Astrocyte (in vitro differentiated cells and primary cell): ENCODE measurements at regions not wholly inside any gene's neighbourhood (a gene's known extent, or its start where the extent isn't known, plus 50 kb on each side); places are given as distances from the start of the nearest gene placed in this dataset.

Experiments
- DNase-seq: peaks from one replicate; pipeline ENCODE4 v3.0.0-alpha.2; 2010; ENCODE audit warnings: low read depth
- FAIRE-seq: peaks from 2 replicates; lab custom pipeline; 2011; peaks lifted over from hg19 to GRCh38; lab: Jason Lieb, UNC
- H2AFZ ChIP-seq: 2 replicates; pipeline ENCODE4 v1.6.0; 2012; ENCODE audit warnings: low read depth, low read length, inconsistent platforms
- H3K27ac ChIP-seq: 2 replicates; pipeline ENCODE4 v1.5.1; 2011; ENCODE audit warnings: low read depth, low read length, inconsistent platforms
- H3K27me3 ChIP-seq: 2 replicates; pipeline ENCODE4 v1.6.0; 2011; ENCODE audit warnings: low read length, inconsistent platforms; ENCODE audit not compliant: insufficient read depth
- H3K36me3 ChIP-seq: 2 replicates; pipeline ENCODE4 v1.5.1; 2011; ENCODE audit warnings: low read length, inconsistent platforms; ENCODE audit not compliant: insufficient read depth
- H3K4me1 ChIP-seq: 2 replicates; pipeline ENCODE4 v1.5.1; 2011; ENCODE audit warnings: low read length, inconsistent platforms; ENCODE audit not compliant: insufficient read depth
- H3K4me2 ChIP-seq: 2 replicates; pipeline ENCODE4 v1.6.0; 2012; ENCODE audit warnings: low read length, inconsistent platforms
- H3K4me3 ChIP-seq: 2 replicates; pipeline ENCODE4 v1.5.1; 2011; ENCODE audit warnings: low read depth, mild to moderate bottlenecking, low read length, inconsistent platforms; ENCODE audit not compliant: insufficient read depth
- H3K79me2 ChIP-seq: 2 replicates; pipeline ENCODE4 v1.6.0; 2012; ENCODE audit warnings: mild to moderate bottlenecking, low read length, inconsistent platforms; ENCODE audit not compliant: insufficient read depth
- H3K9ac ChIP-seq: 2 replicates; pipeline ENCODE4 v1.6.0; 2012; ENCODE audit warnings: mild to moderate bottlenecking, low read length, inconsistent platforms
- H3K9me3 ChIP-seq: 2 replicates; pipeline ENCODE4 v1.5.1; 2012; ENCODE audit warnings: low read depth, mild to moderate bottlenecking, low read length, inconsistent platforms; ENCODE audit not compliant: insufficient read depth
- H4K20me1 ChIP-seq: 2 replicates; pipeline ENCODE4 v1.6.0; 2012; ENCODE audit warnings: low read length, inconsistent platforms; ENCODE audit not compliant: insufficient read depth
- H3K27ac Mint-ChIP-seq: one replicate; pipeline ENCODE4 v1.8.0; 2021; ENCODE audit warnings: mild to moderate bottlenecking, mixed read lengths; ENCODE audit not compliant: unreplicated experiment
- H3K27me3 Mint-ChIP-seq: one replicate; pipeline ENCODE4 v1.8.0; 2021; ENCODE audit warnings: low read depth, mixed read lengths; ENCODE audit not compliant: unreplicated experiment
- H3K36me3 Mint-ChIP-seq: one replicate; pipeline ENCODE4 v1.8.0; 2021; ENCODE audit warnings: low read depth, mixed read lengths; ENCODE audit not compliant: unreplicated experiment
- H3K4me1 Mint-ChIP-seq: one replicate; pipeline ENCODE4 v1.8.0; 2021; ENCODE audit warnings: low read depth, mixed read lengths; ENCODE audit not compliant: unreplicated experiment
- H3K4me3 Mint-ChIP-seq: one replicate; pipeline ENCODE4 v1.8.0; 2021; ENCODE audit warnings: mild to moderate bottlenecking, moderate library complexity, mixed read lengths; ENCODE audit not compliant: unreplicated experiment
- H3K9me3 Mint-ChIP-seq: one replicate; pipeline ENCODE4 v1.8.0; 2021; ENCODE audit warnings: mild to moderate bottlenecking, mixed read lengths; ENCODE audit not compliant: unreplicated experiment
- EZH2 ChIP-seq: IDR thresholded peaks from 2 replicates; pipeline ENCODE4 v1.6.1; 2012; ENCODE audit warnings: mild to moderate bottlenecking, low read length, inconsistent platforms; ENCODE audit not compliant: insufficient read depth
- TF ChIP-seq, protein P1 (sequence below): IDR thresholded peaks from 2 replicates; pipeline ENCODE4 v1.5.1; 2011; ENCODE audit warnings: low read depth, mild to moderate bottlenecking, inconsistent platforms, low read length, moderate library complexity; ENCODE audit not compliant: insufficient read depth

- Histone ChIP-seq H2AFZ (no peak overlapping the region), H3K79me2 (no peaks in the 10 kb centered on the region), H3K4me3 (no peak overlapping the region), H3K4me2 (no peak overlapping the region), H3K9ac (no peak overlapping the region), H3K4me1 (no peaks in the 10 kb centered on the region), H3K36me3 (no peaks in the 10 kb centered on the region), H3K9me3 (no peaks in the 10 kb centered on the region), H3K27me3 (no peaks in the 10 kb centered on the region), H4K20me1 (no peaks in the 10 kb centered on the region), H3K27ac (no peak overlapping the region)
- H3K4me3 Mint-ChIP-seq, result no peak overlapping the region
- no peaks in the 10 kb centered on the region for H3K36me3 Mint-ChIP-seq
- no peaks in the 10 kb centered on the region for H3K27me3 Mint-ChIP-seq
- FAIRE-seq (no peak), DNase-seq (no peak)
- no peaks in the 10 kb centered on the region for H3K9me3 Mint-ChIP-seq
- H3K4me1 Mint-ChIP-seq, result no peaks in the 10 kb centered on the region
- TF ChIP-seq, protein P1, sequence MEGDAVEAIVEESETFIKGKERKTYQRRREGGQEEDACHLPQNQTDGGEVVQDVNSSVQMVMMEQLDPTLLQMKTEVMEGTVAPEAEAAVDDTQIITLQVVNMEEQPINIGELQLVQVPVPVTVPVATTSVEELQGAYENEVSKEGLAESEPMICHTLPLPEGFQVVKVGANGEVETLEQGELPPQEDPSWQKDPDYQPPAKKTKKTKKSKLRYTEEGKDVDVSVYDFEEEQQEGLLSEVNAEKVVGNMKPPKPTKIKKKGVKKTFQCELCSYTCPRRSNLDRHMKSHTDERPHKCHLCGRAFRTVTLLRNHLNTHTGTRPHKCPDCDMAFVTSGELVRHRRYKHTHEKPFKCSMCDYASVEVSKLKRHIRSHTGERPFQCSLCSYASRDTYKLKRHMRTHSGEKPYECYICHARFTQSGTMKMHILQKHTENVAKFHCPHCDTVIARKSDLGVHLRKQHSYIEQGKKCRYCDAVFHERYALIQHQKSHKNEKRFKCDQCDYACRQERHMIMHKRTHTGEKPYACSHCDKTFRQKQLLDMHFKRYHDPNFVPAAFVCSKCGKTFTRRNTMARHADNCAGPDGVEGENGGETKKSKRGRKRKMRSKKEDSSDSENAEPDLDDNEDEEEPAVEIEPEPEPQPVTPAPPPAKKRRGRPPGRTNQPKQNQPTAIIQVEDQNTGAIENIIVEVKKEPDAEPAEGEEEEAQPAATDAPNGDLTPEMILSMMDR, result no peak
- TF ChIP-seq EZH2, result no peak
- no peak overlapping the region for H3K27ac Mint-ChIP-seq
Measured at GRCh38 chr6:86045038-86045437, 402.4 kb upstream of the SYNCRIP start.

- H3K4me1 Mint-ChIP-seq, result no peaks in the 10 kb centered on the region
- no peak overlapping the region for H3K9ac ChIP-seq
- H3K4me3 Mint-ChIP-seq, result no peak overlapping the region
- H3K4me1 ChIP-seq, result no peaks in the 10 kb centered on the region
- no peak overlapping the region for H2AFZ ChIP-seq
- no peak for DNase-seq
- H3K36me3 ChIP-seq, result no peaks in the 10 kb centered on the region
- H3K27me3 ChIP-seq, result no peaks in the 10 kb centered on the region
- no peak overlapping the region for H3K27ac Mint-ChIP-seq
- no peak overlapping the region for H3K4me3 ChIP-seq
- no peaks in the 10 kb centered on the region for H3K9me3 ChIP-seq
- H4K20me1 ChIP-seq, result no peaks in the 10 kb centered on the region
- no peak for FAIRE-seq
- H3K36me3 Mint-ChIP-seq, result no peaks in the 10 kb centered on the region
- H3K27me3 Mint-ChIP-seq, result no peaks in the 10 kb centered on the region
- H3K4me2 ChIP-seq, result no peak overlapping the region
- H3K9me3 Mint-ChIP-seq, result no peaks in the 10 kb centered on the region
- H3K27ac ChIP-seq, result no peak overlapping the region
- no peaks in the 10 kb centered on the region for H3K79me2 ChIP-seq
- TF ChIP-seq, protein P1, result no peak
- TF ChIP-seq EZH2, result no peak
Measured at GRCh38 chr6:86042214-86042613, 399.5 kb upstream of the SYNCRIP start.

DNA sequence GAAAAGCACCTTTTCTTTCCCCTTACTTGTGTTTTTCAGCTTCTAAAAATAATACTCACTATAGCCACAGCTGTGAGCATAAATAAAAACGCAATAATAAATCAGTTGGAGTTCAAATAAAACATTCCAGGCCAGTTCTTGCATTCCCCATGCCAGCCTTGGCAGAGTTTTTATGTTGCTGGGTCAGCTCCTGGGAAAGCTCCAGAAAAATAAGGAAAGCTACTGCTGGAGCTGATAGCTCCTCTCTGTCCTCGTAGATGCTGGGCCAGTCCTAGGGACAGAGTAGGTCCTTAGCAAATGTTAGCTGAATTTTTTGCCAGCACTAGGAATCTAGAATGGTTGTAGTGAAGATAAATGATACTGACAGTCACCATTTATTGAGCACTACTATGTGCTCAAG, 389.0 kb upstream of the SYNCRIP start:
- no peaks in the 10 kb centered on the region for H3K9me3 ChIP-seq
- no peak overlapping the region for H3K9ac ChIP-seq
- H3K27ac ChIP-seq, result no peak overlapping the region
- FAIRE-seq (no peak), DNase-seq (no peak)
- H3K79me2 ChIP-seq, result no peaks in the 10 kb centered on the region
- H3K27me3 ChIP-seq, result no peaks in the 10 kb centered on the region
- Mint-ChIP-seq H3K4me3 (no peak overlapping the region), H3K4me1 (no peaks in the 10 kb centered on the region), H3K36me3 (no peaks in the 10 kb centered on the region), H3K27me3 (no peaks in the 10 kb centered on the region), H3K27ac (no peak overlapping the region), H3K9me3 (no peaks in the 10 kb centered on the region)
- TF ChIP-seq, protein P1, result no peak
- no peak for TF ChIP-seq EZH2
- H3K4me2 ChIP-seq, result no peak overlapping the region
- H2AFZ ChIP-seq, result no peak overlapping the region
- no peak overlapping the region for H3K4me3 ChIP-seq
- no peaks in the 10 kb centered on the region for H4K20me1 ChIP-seq
- H3K4me1 ChIP-seq, result no peaks in the 10 kb centered on the region
- no peaks in the 10 kb centered on the region for H3K36me3 ChIP-seq
